ENCODE measurements at regions not wholly inside any gene's neighbourhood (a gene's known extent, or its start where the extent isn't known, plus 50 kb on each side); places are given as distances from the start of the nearest gene placed in this dataset.

DNA sequence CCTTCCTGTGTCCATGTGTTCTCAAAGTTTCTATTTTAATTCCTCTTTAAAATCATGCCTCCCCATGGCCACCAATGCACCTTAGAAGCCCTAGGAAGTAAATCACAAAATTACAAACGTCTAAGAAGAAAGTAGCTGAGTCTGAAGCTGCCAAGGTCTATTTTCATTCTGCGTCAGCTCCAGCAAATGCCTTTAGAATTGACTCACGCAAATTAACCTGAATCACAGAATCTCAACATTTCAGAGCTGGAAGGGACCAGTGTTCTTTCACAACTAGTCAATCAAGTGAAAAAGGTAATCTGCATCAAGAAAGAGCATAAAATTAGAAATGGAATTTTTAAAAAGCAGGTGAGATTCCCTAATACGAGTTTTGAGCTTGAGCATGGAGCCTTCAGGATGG, 1017.6 kb downstream of the SORCS3 start:
- Histone ChIP-seq H3K27me3 (ENCODE audit: insufficient read depth, low read length) (no peaks in the 10 kb centered on the region), H2AFZ (ENCODE audit: low read length) (no peak overlapping the region), H3K9me3 (ENCODE audit: low read depth, low read length) (no peaks in the 10 kb centered on the region), H3K4me2 (ENCODE audit: insufficient read depth, low read length) (no peak overlapping the region), H4K20me1 (ENCODE audit: insufficient read depth, low read length) (no peaks in the 10 kb centered on the region), H3K27ac (ENCODE audit: low read depth, low read length) (no peak overlapping the region), H3K4me3 (ENCODE audit: insufficient read depth, low read length) (no peak overlapping the region), H3K4me1 (ENCODE audit: insufficient read depth, low read length) (no peaks in the 10 kb centered on the region), H3K79me2 (ENCODE audit: insufficient read depth, low read length) (no peaks in the 10 kb centered on the region), H3K36me3 (ENCODE audit: insufficient read depth, low read length) (no peaks in the 10 kb centered on the region)
- TF ChIP-seq, protein P1, sequence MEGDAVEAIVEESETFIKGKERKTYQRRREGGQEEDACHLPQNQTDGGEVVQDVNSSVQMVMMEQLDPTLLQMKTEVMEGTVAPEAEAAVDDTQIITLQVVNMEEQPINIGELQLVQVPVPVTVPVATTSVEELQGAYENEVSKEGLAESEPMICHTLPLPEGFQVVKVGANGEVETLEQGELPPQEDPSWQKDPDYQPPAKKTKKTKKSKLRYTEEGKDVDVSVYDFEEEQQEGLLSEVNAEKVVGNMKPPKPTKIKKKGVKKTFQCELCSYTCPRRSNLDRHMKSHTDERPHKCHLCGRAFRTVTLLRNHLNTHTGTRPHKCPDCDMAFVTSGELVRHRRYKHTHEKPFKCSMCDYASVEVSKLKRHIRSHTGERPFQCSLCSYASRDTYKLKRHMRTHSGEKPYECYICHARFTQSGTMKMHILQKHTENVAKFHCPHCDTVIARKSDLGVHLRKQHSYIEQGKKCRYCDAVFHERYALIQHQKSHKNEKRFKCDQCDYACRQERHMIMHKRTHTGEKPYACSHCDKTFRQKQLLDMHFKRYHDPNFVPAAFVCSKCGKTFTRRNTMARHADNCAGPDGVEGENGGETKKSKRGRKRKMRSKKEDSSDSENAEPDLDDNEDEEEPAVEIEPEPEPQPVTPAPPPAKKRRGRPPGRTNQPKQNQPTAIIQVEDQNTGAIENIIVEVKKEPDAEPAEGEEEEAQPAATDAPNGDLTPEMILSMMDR (IDR thresholded peaks at IDR 0.05; ENCODE audit: extremely low read depth, low read depth, low read length), result no peak
- DNase-seq (ENCODE audit: insufficient read length, low spot score, missing footprints), result no peak

DNA sequence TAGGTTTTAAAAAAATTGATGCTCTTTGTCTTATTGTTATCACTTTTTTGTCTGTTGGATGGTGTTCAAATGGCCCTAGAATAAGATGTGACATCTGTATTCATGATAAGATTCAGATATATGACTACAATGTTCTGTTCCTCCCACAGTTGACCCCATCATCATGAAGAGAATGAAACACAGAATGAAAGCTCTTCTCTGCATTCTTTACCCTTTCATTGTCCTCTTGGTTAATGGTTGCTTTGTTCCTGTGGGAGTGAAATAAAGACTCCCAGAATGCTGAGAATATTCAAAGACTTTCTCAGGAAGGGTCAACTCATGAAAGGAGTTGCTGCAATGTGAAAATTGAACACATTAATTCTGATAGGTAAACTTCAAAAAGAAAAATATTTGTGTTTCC, 1015.8 kb downstream of the SORCS3 start:
- Histone ChIP-seq H3K4me2 (ENCODE audit: insufficient read depth, low read length) (no peak overlapping the region), H3K79me2 (ENCODE audit: insufficient read depth, low read length) (no peaks in the 10 kb centered on the region), H2AFZ (ENCODE audit: low read length) (no peak overlapping the region), H3K36me3 (ENCODE audit: insufficient read depth, low read length) (no peaks in the 10 kb centered on the region), H3K9me3 (ENCODE audit: low read depth, low read length) (no peaks in the 10 kb centered on the region), H3K4me1 (ENCODE audit: insufficient read depth, low read length) (no peaks in the 10 kb centered on the region), H3K27ac (ENCODE audit: low read depth, low read length) (no peak overlapping the region), H4K20me1 (ENCODE audit: insufficient read depth, low read length) (no peaks in the 10 kb centered on the region), H3K27me3 (ENCODE audit: insufficient read depth, low read length) (no peaks in the 10 kb centered on the region), H3K4me3 (ENCODE audit: insufficient read depth, low read length) (no peak overlapping the region)
- TF ChIP-seq, protein P1 (IDR thresholded peaks at IDR 0.05; ENCODE audit: extremely low read depth, low read depth, low read length), result no peak
- no peak for DNase-seq (ENCODE audit: insufficient read length, low spot score, missing footprints)

DNA sequence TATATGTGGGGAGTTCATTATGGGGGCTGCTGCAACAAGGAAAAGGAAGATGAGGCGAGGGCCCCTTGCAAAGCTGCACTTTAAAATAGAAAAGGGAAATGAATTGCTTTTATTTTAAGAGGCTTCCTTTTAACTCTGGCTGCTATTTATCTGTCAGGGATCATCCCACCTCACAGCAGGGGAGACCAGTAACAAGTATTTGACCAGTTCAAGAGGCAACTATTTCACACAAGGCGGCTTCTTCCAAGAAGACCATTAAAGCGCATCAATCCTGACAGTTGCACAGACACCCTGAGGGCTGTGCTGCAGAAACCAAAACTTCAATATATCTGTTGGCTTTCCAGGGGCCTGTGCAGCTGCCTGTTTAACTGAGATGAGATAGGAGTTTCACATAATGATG, 1009.2 kb downstream of the SORCS3 start:
- Histone ChIP-seq H2AFZ (ENCODE audit: low read length) (no peak overlapping the region), H3K27ac (ENCODE audit: low read depth, low read length) (no peak overlapping the region), H3K79me2 (ENCODE audit: insufficient read depth, low read length) (no peaks in the 10 kb centered on the region), H3K36me3 (ENCODE audit: insufficient read depth, low read length) (no peaks in the 10 kb centered on the region), H4K20me1 (ENCODE audit: insufficient read depth, low read length) (no peaks in the 10 kb centered on the region), H3K9me3 (ENCODE audit: low read depth, low read length) (no peaks in the 10 kb centered on the region), H3K4me2 (ENCODE audit: insufficient read depth, low read length) (no peak overlapping the region), H3K4me3 (ENCODE audit: insufficient read depth, low read length) (no peak overlapping the region), H3K4me1 (ENCODE audit: insufficient read depth, low read length) (no peaks in the 10 kb centered on the region), H3K27me3 (ENCODE audit: insufficient read depth, low read length) (no peaks in the 10 kb centered on the region)
- TF ChIP-seq, protein P1 (IDR thresholded peaks at IDR 0.05; ENCODE audit: extremely low read depth, low read depth, low read length), result no peak
- DNase-seq (ENCODE audit: insufficient read length, low spot score, missing footprints), result no peak

DNA sequence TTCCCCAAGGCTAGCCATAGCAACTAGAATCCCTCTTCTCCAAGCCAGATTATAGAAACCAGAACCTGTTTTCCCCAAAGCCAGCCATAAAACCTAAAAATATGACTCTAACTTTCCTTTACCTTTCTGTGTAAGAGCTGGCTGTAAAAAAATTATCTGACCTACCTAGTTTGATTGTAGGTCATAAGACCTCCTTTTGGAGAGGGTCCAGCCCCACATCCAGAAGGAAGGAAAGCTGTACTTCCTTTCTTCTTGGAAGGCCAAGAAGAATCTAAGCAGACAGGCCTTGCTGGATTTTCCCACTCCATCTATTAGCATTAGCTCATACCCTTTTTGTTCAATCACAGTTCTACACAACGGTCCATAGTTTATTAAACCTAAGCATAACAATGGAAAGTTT, 1006.3 kb downstream of the SORCS3 start:
- Histone ChIP-seq H3K27me3 (ENCODE audit: insufficient read depth, low read length) (no peaks in the 10 kb centered on the region), H4K20me1 (ENCODE audit: insufficient read depth, low read length) (no peaks in the 10 kb centered on the region), H2AFZ (ENCODE audit: low read length) (no peak overlapping the region), H3K9me3 (ENCODE audit: low read depth, low read length) (no peaks in the 10 kb centered on the region), H3K4me1 (ENCODE audit: insufficient read depth, low read length) (no peaks in the 10 kb centered on the region), H3K79me2 (ENCODE audit: insufficient read depth, low read length) (no peaks in the 10 kb centered on the region), H3K27ac (ENCODE audit: low read depth, low read length) (no peak overlapping the region), H3K4me2 (ENCODE audit: insufficient read depth, low read length) (no peak overlapping the region), H3K4me3 (ENCODE audit: insufficient read depth, low read length) (no peak overlapping the region), H3K36me3 (ENCODE audit: insufficient read depth, low read length) (no peaks in the 10 kb centered on the region)
- TF ChIP-seq, protein P1 (IDR thresholded peaks at IDR 0.05; ENCODE audit: extremely low read depth, low read depth, low read length), result no peak
- DNase-seq (ENCODE audit: insufficient read length, low spot score, missing footprints), result no peak
